ENCODE measurements at regions not wholly inside any gene's neighbourhood (a gene's known extent, or its start where the extent isn't known, plus 50 kb on each side); places are given as distances from the start of the nearest gene placed in this dataset.

DNA sequence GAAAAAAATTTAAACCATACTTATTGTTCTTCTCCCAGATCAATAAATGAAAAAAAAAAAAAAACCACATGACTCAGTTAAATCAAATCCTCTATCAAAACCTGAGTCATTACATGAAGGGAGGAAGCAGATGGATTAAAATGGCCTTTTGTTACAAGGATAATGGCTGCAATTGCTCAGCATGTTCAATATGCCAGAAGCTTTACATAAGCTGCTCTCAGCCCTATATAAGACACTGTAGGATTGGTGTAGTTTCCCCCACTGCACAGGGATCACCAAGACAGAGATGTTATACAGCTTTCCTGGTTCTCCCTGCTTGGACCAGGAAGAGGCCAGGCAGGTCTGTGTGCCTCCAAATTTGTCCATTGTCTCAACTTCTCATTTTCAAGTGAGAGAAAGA lies 101.6 kb upstream of the MAP1B start:
- no peak overlapping the region for H3K4me3 ChIP-seq (ENCODE audit: low read depth, low read length)
- TF ChIP-seq, protein P1, sequence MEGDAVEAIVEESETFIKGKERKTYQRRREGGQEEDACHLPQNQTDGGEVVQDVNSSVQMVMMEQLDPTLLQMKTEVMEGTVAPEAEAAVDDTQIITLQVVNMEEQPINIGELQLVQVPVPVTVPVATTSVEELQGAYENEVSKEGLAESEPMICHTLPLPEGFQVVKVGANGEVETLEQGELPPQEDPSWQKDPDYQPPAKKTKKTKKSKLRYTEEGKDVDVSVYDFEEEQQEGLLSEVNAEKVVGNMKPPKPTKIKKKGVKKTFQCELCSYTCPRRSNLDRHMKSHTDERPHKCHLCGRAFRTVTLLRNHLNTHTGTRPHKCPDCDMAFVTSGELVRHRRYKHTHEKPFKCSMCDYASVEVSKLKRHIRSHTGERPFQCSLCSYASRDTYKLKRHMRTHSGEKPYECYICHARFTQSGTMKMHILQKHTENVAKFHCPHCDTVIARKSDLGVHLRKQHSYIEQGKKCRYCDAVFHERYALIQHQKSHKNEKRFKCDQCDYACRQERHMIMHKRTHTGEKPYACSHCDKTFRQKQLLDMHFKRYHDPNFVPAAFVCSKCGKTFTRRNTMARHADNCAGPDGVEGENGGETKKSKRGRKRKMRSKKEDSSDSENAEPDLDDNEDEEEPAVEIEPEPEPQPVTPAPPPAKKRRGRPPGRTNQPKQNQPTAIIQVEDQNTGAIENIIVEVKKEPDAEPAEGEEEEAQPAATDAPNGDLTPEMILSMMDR (IDR thresholded peaks at IDR 0.05; ENCODE audit: borderline replicate concordance, insufficient read depth, low read depth, low read length): no peak

DNA sequence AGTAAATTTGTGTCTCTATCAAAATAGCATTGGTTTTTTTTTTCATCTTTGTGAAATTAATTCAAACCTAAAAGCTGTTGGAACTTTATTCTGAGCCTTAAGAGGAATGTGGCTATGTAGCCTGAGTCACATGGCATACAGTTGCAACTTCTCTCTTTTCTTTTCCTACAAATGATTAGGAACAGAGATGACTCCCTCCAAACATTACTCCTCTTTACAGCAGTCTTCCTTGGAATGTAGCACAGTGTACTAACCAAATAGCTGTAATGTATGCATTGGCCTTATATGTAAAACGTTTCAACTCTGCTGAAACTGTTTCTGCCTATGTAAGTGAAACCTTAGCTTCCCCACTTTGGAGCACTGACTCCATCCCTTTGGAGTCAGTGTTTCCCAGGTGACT lies 100.9 kb upstream of the MAP1B start:
- H3K4me3 ChIP-seq (ENCODE audit: low read depth, low read length): no peak overlapping the region
- TF ChIP-seq, protein P1 (IDR thresholded peaks at IDR 0.05; ENCODE audit: borderline replicate concordance, insufficient read depth, low read depth, low read length): no peak

DNA sequence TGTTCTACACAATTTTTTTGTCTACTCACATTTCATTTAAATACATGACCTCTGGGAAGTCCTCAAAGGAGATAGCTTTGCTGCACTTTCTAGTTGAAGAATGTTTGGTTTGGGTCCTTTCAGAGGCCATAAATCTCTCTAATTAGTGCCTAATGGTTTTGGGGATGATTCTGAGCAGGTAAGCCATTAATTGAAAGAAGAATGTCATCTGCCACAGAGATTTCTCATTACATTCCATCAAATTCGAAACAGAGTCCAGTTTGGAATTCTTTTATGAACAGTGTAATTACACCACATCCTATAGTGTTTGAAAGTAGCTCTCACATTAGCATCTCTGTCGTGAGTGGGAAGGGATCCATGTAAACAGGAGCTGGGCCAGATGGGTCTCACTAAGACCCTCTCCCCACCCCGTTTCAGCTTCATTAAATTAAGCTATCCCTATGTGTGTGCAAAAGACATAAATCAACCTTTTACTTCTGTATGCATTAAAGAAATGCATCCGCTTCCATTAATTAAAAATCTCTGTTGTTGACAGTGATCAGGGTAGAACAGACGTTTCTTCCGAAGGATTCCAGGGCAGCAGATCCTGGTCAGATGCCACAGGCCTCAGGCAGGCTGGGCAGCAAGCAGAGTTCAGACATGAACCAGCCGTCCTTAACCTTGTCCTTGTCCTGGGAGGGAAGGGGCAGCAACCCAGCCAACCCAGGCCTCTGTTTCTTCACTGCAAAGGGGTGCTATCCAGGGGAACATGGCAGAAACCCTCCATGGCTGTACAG lies 99.8 kb upstream of the MAP1B start:
- TF ChIP-seq, protein P1 (IDR thresholded peaks at IDR 0.05; ENCODE audit: borderline replicate concordance, insufficient read depth, low read depth, low read length): no peak

DNA sequence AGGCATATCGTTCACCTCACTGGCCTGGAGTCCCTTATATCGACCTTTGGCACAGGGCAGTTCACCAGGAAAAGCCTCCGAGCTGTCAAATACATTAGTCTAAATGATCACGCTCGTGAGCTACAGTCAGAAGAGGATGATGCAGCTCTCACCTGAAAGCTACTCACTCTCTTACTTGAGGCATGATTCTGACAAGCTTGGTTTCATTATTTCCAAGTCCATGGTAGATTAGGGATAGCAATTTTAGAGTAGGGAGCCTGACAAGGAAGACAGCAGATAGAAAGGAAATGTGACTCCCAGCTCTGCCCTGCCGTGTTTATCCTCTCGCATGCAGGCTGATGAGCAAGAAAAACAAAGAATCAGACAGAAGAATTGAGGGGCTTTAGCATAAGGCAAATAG lies 98.0 kb upstream of the MAP1B start:
- TF ChIP-seq, protein P1 (IDR thresholded peaks at IDR 0.05; ENCODE audit: borderline replicate concordance, insufficient read depth, low read depth, low read length): no peak
- H3K4me3 ChIP-seq (ENCODE audit: low read depth, low read length): no peak overlapping the region

More for the DNA sequence above, 99.8 kb upstream of the MAP1B start:
- no peak overlapping the region for H3K4me3 ChIP-seq (ENCODE audit: low read depth, low read length)

DNA sequence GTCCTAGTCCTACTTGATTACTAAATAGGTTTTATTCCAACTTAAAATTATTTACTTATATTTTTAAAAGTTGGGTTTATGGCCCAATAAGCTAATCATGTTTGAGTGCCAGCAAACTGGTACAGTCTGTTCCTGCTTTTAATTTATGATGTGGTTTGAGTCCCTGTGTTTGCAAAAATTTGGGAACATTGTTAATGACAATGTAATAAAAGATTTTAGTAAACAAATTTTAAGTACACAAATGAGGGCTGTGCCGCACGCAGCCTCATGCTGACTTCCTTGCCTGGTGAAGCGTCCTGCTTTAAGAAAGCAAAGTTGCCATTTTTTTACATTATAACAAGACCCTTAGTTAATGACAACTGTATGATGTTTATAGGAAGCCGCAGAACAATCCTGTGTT lies 96.8 kb upstream of the MAP1B start:
- H3K4me3 ChIP-seq (ENCODE audit: low read depth, low read length): no peak overlapping the region
- TF ChIP-seq, protein P1 (IDR thresholded peaks at IDR 0.05; ENCODE audit: borderline replicate concordance, insufficient read depth, low read depth, low read length): no peak

DNA sequence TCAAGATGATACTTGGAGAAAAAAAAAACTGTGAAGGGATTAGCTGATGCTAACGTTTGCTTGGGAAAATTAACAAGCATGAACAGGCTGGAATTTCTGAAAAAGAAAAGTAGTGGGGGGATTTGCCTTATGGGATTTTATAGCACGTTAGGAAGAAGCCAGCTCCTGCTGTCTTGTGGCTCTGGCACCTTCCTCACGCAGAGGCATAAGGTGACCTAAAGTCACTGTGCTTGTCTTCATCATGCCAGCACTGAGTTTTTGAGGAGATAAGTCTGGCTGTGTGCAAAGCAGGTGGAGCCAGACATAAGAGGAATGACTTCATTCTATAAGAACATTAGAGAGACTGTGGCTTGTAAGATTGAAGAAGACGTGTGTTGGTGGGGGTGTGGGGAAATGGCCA lies 94.4 kb upstream of the MAP1B start:
- TF ChIP-seq, protein P1 (IDR thresholded peaks at IDR 0.05; ENCODE audit: borderline replicate concordance, insufficient read depth, low read depth, low read length): no peak
- H3K4me3 ChIP-seq (ENCODE audit: low read depth, low read length): no peak overlapping the region
